Testis (tissue), 2 donors: ENCODE measurements at regions not wholly inside any gene's neighbourhood (a gene's known extent, or its start where the extent isn't known, plus 50 kb on each side); places are given as distances from the start of the nearest gene placed in this dataset.

Experiments used
- DNase-seq: peaks from one replicate; pipeline ENCODE4 v3.0.0-alpha.2; 2019
- H3K27ac ChIP-seq, 2 donors: fragments of 200-600 bp; sonication (generic); one replicate each; pipeline ENCODE4 v1.5.1; 2019
- H3K27me3 ChIP-seq: fragments of 200-600 bp; sonication (generic); one replicate; pipeline ENCODE4 v1.5.1; 2019
- H3K36me3 ChIP-seq: fragments of 200-600 bp; sonication (generic); one replicate; pipeline ENCODE4 v1.5.1; 2017; ENCODE audit warnings: low read depth; ENCODE audit errors: missing control alignments
- H3K4me1 ChIP-seq: fragments of 200-600 bp; sonication (generic); one replicate; pipeline ENCODE4 v1.5.1; 2019
- H3K4me3 ChIP-seq, 2 donors: fragments of 200-600 bp; sonication (generic); one replicate each; pipeline ENCODE4 v1.5.1; 2017 to 2019
- H3K9me3 ChIP-seq: fragments of 200-600 bp; sonication (generic); one replicate; pipeline ENCODE4 v1.5.1; 2017
- CTCF ChIP-seq, 3 experiments: fragments of 450-650 bp in 2 of 3; fragments of 200-600 bp in 1 of 3; sonication (generic) in 1 of 3; IDR thresholded peaks; one replicate each; pipeline ENCODE4 v1.5.1; 2016 to 2019; ENCODE audit warnings: antibody characterized with exemption in 3 of 3, mild to moderate bottlenecking in 2 of 3, moderate library complexity in 1 of 3
- POLR2A ChIP-seq: fragments of 450-650 bp; IDR thresholded peaks from one replicate; pipeline ENCODE4 v1.6.1; 2017; ENCODE audit warnings: antibody characterized with exemption, mild to moderate bottlenecking, moderate library complexity
- WGBS, 2 donors: methylation state at CpG; one replicate each; pipeline ENCODE4 v1.1.5; 2018; 5-methylcytosine and 5-hydroxymethylcytosine counted together
- intact Hi-C: fragments of 100-400 bp; cut with DNase I; formaldehyde crosslinking; loops from one replicate; pipeline ENCODE4 v1.15.1; 2023; ENCODE audit warnings: low total_unique reads

GRCh38 chr17:63109661-63110060 lies 143.6 kb downstream of the TANC2 start:
- Histone ChIP-seq H3K27me3 (no peaks in the 10 kb centered on the region), H3K4me1 (peaks cover 2% of the 10 kb centered on the region), H3K27ac (no peak overlapping the region), H3K36me3 (no peaks in the 10 kb centered on the region), H3K4me3 (no peak overlapping the region), H3K9me3 (no peaks in the 10 kb centered on the region)
- WGBS, 2 donors = 50 to 51% methylated on average over 2 of the region's 2 CpGs
- no peak for DNase-seq
- TF ChIP-seq CTCF (IDR thresholded peaks at IDR 0.05) (no peak), POLR2A (no peak)
- intact Hi-C loops = no loop called here

- Histone ChIP-seq H3K4me3 (no peak overlapping the region), H3K36me3 (no peaks in the 10 kb centered on the region), H3K27ac (no peak overlapping the region), H3K27me3 (no peaks in the 10 kb centered on the region), H3K4me1 (peaks cover 2% of the 10 kb centered on the region), H3K9me3 (no peaks in the 10 kb centered on the region)
- no peak for TF ChIP-seq POLR2A
- TF ChIP-seq CTCF (IDR thresholded peaks at IDR 0.05) = no peak
- WGBS, 2 donors = 88% methylated on average over 4 of the region's 4 CpGs
- intact Hi-C loops = no loop called here
- no peak for DNase-seq
Measured at GRCh38 chr17:63113167-63113566, 147.1 kb downstream of the TANC2 start.

GRCh38 chr17:63116228-63116627 lies 150.2 kb downstream of the TANC2 start:
- no peak for TF ChIP-seq CTCF (IDR thresholded peaks at IDR 0.05)
- TF ChIP-seq POLR2A = no peak
- intact Hi-C loops = no loop called here
- H3K4me1 ChIP-seq = peaks cover 2% of the 10 kb centered on the region
- WGBS, 2 donors = 73 to 74% methylated on average over 4 of the region's 4 CpGs
- H3K9me3 ChIP-seq = no peaks in the 10 kb centered on the region
- no peaks in the 10 kb centered on the region for H3K36me3 ChIP-seq
- no peak overlapping the region for H3K27ac ChIP-seq
- no peak overlapping the region for H3K4me3 ChIP-seq
- DNase-seq = no peak
- no peaks in the 10 kb centered on the region for H3K27me3 ChIP-seq

GRCh38 chr17:63116967-63117830 lies 151.2 kb downstream of the TANC2 start:
- Histone ChIP-seq H3K4me3 (no peak overlapping the region), H3K4me1 (peaks cover 2% of the 10 kb centered on the region), H3K27me3 (no peaks in the 10 kb centered on the region), H3K36me3 (no peaks in the 10 kb centered on the region), H3K9me3 (no peaks in the 10 kb centered on the region), H3K27ac (no peak overlapping the region)
- intact Hi-C loops = no loop called here
- TF ChIP-seq CTCF (IDR thresholded peaks at IDR 0.05) = no peak
- no peak for TF ChIP-seq POLR2A
- 79 to 90% methylated on average over 8 of the region's 8 CpGs for WGBS, 2 donors
- no peak for DNase-seq

- H3K27me3 ChIP-seq = no peaks in the 10 kb centered on the region
- no peaks in the 10 kb centered on the region for H3K9me3 ChIP-seq
- WGBS, 2 donors = 91 to 94% methylated on average over 2 of the region's 2 CpGs
- no peak overlapping the region for H3K4me3 ChIP-seq
- TF ChIP-seq CTCF (IDR thresholded peaks at IDR 0.05) (no peak), POLR2A (no peak)
- H3K27ac ChIP-seq = no peak overlapping the region
- H3K36me3 ChIP-seq = no peaks in the 10 kb centered on the region
- no peaks in the 10 kb centered on the region for H3K4me1 ChIP-seq
- no peak for DNase-seq
- intact Hi-C loops = no loop called here
Measured at GRCh38 chr17:63120406-63120805, 154.4 kb downstream of the TANC2 start.
